ENCODE measurements at regions not wholly inside any gene's neighbourhood (a gene's known extent, or its start where the extent isn't known, plus 50 kb on each side); places are given as distances from the start of the nearest gene placed in this dataset.

GRCh38 chr3:104987859-104988258 is 378.9 kb upstream of the ALCAM start:
- no peak for DNase-seq

- no peak for DNase-seq
Measured at GRCh38 chr3:104988496-104988895, 378.2 kb upstream of the ALCAM start.

GRCh38 chr3:104989878-104990277 is 376.8 kb upstream of the ALCAM start:
- no peak for DNase-seq

GRCh38 chr3:104990758-104991157 is 376.0 kb upstream of the ALCAM start:
- no peak for DNase-seq

- no peak for DNase-seq
Measured at GRCh38 chr3:104992676-104993075, 374.0 kb upstream of the ALCAM start.

- no peak for DNase-seq
Measured at GRCh38 chr3:105006164-105006563, 360.5 kb upstream of the ALCAM start.

- DNase-seq = no peak
Measured at GRCh38 chr3:105013657-105014056, 353.1 kb upstream of the ALCAM start.

- no peak for DNase-seq
Measured at GRCh38 chr3:105014631-105015030, 352.1 kb upstream of the ALCAM start.

- DNase-seq = no peak
Measured at GRCh38 chr3:105022813-105023212, 343.9 kb upstream of the ALCAM start.

- no peak for DNase-seq
Measured at GRCh38 chr3:105030211-105030610, 336.5 kb upstream of the ALCAM start.

- no peak for DNase-seq
Measured at GRCh38 chr3:105032541-105032940, 334.2 kb upstream of the ALCAM start.

- no peak for DNase-seq
Measured at GRCh38 chr3:105033081-105033480, 333.6 kb upstream of the ALCAM start.

GRCh38 chr3:105039004-105039403 is 327.7 kb upstream of the ALCAM start:
- no peak for DNase-seq

- no peak for DNase-seq
Measured at GRCh38 chr3:105040026-105040622, 326.6 kb upstream of the ALCAM start.

- DNase-seq = no peak
Measured at GRCh38 chr3:105042586-105042985, 324.1 kb upstream of the ALCAM start.

GRCh38 chr3:105051111-105051510 is 315.6 kb upstream of the ALCAM start:
- DNase-seq = no peak

- no peak for DNase-seq
Measured at GRCh38 chr3:105051972-105052371, 314.7 kb upstream of the ALCAM start.

- DNase-seq = no peak
Measured at GRCh38 chr3:105062853-105063252, 303.9 kb upstream of the ALCAM start.

GRCh38 chr3:105065895-105066839 is 300.5 kb upstream of the ALCAM start:
- no peak for DNase-seq

GRCh38 chr3:105067361-105067760 is 299.3 kb upstream of the ALCAM start:
- DNase-seq = no peak

GRCh38 chr3:105077060-105077822 is 289.5 kb upstream of the ALCAM start:
- no peak for DNase-seq

- DNase-seq = no peak
Measured at GRCh38 chr3:105083945-105084344, 282.8 kb upstream of the ALCAM start.

GRCh38 chr3:105085506-105085905 is 281.2 kb upstream of the ALCAM start:
- DNase-seq = no peak
